ENCODE measurements at regions not wholly inside any gene's neighbourhood (a gene's known extent, or its start where the extent isn't known, plus 50 kb on each side); places are given as distances from the start of the nearest gene placed in this dataset.

- TF ChIP-seq CTCF (IDR thresholded peaks at IDR 0.05), result no peak
- no peak for TF ChIP-seq ZFX (IDR thresholded peaks at IDR 0.05; ENCODE audit: borderline replicate concordance)
These were observed 140.7 kb upstream of the SCN7A start for GRCh38 chr2:166634706-166635105.
